Fibroblast of skin of right biceps (primary cell): ENCODE measurements at regions not wholly inside any gene's neighbourhood (a gene's known extent, or its start where the extent isn't known, plus 50 kb on each side); places are given as distances from the start of the nearest gene placed in this dataset.
A peak's percentile ranks its signal among the peaks of the same experiment; 100 is the strongest.

Experiments
- DNase-seq: peaks from one replicate; pipeline ENCODE4 v3.0.0-alpha.2; 2013

DNA sequence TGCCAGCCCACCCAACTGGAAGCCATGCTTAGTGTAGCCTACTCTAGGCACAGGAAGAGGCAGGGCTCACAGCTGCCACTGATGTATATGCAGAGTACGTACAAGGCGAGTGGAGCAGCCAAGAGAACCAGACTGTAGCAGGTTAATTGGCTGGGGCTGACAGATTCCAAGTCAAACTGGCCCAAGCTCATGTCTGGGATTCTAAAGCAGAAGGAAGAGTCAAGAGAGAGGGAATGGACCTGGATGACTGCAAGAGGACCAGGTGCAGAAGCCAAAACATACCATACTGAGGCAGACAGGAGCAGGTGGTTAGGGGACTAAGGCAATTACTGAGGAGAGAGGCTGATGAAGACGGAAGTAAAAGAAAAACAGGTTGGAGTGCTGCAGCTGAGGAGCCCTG lies 51.3 kb upstream of the LRRN2 start:
- DNase-seq = no peak

DNA sequence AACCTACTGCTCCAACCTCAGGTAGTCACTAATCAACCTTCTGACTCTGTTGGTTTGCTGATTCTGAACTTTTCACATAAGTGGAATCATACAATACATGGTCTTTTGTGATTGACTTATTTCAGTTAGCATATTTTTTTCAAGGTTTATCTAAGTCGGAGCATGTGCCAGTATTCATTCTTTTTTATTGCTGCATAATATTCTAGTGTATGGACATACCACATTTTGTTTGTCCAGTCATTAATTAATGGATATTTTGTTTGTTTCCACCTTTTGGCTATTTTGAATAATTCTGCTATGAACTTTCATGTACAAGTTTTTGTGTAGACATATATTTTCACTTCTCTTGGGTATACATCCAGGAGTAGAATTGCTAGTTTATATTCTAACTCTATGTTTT lies 53.0 kb upstream of the LRRN2 start:
- no peak for DNase-seq

DNA sequence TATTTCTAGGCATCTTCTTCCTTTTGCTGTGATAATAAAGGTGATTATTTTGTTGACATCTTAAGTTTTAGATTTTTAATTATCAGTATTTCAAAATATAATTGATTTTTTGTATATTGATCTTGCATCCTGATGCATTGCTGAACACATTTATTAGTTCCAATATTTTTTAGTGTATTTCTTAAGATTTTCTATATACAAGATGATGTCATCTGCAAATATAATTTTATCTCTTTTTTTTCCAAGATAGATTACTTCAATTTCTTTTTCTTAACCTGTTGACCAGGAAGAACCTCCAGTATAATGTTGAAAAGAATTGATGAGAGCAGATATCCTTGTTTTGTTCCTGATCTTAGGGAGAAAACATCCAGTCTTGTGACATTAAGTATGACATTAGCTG lies 54.8 kb upstream of the LRRN2 start:
- DNase-seq = no peak

DNA sequence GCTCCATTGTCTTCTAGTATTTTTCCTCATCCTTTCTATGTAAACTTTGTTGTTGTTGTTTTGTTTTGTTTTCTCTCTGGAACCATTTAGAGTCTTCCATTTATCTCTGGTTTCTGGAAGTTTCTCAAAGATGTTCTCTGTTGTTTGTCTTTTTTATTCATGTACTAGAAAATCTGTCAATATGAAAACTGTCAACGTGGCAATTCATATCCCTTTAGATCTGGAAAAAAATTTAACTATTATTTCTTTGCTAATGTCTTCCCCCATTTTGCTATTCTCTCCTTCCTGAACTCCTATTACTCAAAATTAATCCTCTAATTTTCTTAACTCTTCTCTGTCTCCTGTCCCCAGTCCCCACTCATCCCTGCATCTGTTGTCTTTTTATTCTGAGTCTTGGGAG lies 55.9 kb upstream of the LRRN2 start:
- no peak for DNase-seq

DNA sequence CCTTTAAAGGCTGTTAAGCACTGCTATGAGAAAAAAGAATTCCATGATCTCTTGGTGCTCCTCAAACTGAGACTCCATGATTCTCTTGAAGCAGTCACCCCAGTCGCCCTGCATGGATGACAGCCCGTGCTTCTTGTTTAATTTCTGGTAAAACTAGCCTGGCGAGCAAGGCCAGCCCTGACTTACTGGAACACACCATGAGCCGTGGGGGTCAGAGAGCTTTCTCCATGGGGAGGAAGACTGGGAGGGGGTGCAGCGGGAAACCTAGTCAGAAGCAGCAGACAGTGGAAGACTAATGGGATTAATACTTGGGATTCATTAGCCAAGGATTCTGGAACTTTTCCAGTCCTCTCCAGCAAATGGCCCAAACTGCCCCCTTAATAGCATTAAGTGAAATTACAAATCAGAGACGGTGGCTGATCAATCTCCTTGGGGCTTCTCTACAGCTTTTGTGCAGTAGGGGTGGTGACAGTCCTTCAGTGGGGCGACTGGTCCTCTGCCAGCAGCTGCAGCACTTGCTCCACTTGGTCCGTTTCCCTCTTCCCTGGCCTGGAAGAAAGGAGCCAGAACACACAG lies 57.2 kb upstream of the LRRN2 start:
- DNase-seq = no peak

DNA sequence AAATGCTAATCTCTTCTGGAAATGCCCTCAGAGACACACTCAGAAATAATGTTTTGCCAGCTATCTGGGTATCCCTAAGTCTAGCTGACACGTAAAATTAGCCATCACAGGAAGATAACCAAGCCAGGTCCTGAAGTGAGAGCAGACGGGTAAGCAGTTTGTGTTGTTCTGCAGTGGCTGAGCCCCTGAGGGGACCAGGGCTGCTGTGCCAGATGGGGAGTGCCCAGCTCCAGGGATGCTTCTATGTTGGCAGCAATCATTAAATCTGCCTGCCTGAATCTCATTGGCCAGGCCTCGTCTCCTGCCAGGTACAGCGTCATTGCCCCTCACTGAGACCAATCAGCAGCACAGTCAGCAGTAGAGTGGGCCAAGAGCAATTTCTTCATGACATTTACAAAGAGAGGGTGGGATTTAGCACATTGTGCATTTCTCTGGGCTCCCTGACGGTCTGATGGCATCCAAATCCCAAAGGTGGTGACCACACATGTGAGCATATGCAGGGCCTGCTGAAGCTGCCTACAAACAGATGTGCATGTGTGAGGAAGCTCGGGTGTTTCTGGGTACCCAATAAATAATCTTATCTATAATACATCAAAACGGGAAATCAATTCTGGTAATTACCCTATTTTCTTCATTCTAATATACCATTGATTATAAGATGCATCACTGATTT lies 58.7 kb upstream of the LRRN2 start:
- DNase-seq = no peak

DNA sequence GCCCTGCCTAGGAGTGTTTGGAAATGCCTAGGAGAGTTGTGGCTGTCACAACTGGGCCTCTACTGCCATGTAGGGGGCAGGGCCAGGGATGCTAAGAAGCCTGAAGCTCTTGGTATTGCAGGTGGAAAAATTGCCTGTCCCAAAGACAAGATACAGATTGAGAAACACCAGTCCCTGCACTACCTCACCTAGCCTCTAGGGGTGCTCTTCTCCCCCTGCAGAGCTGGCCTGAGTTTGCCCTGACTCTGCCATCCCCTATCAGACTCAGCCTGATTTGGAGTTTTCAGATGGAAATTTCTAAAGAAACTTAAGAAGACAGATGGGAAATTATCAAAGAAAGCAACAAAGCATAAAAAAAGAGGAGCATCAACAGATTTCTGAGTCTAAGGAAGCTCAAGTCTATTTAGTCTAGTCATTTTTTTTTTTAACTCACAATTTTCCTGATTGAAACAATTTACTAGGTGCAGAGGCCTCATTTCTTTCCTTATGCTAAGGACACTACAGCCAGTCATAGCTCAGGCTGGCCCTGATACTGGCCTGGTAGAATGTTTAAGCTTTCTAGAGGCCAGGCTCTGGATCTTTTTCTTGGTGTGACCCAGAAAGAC lies 61.4 kb upstream of the LRRN2 start:
- peak; percentile 36 for DNase-seq

DNA sequence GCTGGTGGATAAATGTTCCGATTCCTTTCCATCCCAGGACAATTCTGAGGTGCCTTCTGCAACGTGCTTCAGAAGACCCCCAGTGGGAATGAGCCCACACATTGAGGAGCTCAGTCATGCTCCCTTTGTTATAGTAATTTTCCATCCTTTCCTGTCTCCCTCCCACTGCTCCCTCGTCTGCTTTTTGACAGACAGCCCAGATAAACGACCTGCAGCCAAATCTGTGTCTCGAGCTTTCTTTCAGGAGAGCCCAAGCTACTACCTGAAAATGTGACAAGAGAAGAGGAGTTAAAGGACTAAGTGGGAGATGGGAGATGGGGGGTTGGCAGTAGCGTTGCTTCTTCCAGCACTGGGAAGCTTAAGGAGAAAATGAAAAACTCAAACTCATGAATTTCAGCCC lies 65.9 kb upstream of the LRRN2 start:
- DNase-seq = no peak

DNA sequence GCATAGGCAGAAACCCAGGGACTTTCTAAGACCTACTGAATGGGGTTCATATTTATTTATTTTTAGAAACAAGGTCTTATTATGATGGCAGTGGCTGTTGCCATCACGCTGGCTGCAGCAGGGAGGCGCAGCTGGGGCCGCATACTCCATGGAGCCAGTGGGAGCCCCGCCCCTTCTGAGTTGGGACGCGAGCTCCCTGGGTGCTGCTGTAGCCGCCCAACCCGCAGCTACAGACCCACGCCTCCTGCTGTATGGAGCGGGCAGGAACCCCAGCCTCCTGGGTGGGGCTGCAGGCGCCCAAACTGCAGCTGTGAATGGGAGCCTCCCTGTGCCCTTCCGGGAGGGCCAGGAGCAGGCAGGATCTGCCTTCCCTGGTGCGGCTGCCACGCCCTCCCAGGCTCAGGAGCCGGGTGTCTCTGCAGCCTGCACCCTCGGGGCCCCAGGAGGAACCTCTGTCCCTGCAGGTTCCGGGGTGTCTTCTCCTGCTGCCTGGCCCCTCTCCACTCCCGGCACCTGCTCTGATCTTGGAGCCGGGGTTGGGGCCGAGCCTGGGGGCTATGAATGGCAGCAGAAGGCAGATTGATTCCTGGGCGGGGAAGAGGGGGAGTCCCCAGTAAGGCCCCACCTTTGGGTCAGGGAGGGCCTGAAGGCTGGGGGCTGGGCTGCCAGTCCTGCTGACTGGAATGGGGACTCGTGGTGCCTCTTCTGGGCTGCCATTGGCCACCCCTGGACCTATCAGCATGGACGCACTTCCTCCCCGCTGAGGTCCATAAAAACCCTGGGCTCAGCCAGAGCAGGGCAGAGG lies 66.5 kb upstream of the LRRN2 start:
- DNase-seq = no peak

DNA sequence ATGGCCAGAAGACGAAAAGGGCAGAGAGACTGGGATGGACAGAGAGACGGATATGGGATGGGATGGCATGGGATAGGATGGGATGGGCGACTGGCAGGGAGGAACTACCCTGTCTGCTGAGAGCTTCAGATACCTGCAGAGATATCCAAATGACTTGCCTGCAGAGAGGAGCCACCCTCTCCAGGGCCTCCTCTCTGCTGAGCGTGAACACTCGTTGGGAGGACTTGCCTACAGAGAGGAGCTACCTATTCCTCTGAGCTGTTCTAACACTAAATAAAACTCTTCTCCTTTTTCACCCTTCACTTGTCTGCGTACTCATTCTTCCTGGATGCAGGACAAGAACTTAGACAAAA lies 67.1 kb upstream of the LRRN2 start:
- no peak for DNase-seq

DNA sequence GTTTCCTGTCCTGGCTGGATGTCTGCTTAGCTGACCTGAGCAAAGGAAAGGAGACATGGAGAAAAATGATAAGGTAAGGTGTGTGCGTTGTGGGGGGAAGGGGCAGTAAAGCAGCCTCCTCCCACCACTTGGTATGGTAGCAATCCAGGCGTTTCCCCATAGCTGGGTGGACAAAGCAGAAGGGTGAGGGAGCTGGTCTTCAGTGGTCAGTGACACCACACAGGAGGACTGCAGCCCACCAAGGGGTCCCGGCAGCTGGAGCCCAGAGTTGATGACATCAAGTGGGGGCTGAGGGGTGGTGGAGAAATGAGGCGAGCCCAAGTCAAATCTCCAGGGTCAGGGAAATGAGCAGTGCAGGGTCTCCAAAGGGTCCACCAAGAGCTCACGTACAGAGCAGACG lies 69.3 kb upstream of the LRRN2 start:
- no peak for DNase-seq

DNA sequence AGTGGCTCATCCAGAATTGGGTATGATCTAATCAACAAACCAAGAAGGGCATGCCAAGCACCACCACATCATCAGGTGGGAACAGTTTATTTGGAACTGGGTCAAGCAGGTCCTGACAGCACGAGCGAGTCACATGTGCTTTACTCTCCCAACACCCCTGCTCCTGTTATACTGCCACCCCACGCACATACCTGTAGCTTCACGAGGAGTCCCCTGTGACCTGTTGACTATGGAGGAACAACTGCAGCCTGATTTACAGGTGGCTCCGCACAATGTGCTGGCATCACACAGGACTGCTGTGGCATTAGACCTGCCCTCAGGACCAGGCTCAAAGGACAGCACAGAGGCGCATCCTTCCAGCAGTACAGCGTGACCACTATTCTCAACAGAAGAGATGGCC lies 70.8 kb upstream of the LRRN2 start:
- no peak for DNase-seq

DNA sequence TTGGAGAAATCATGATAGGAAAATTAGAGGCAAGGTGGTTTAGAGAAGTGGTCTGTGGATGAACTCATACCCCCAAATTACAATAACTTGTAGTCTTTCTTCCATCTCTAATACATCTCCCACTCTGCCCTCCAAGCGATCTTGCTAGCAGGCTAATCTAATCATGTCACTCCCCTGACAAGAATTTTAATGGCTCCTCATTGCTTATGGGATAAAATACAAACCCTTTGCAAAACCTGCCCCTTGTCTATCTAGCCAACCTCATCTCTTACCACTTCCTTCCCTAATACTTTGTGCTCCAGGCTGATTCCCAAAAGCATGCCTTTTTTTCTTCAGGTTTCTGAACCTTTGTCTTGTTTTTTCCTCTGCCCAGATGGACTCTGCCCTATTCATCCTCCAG lies 71.3 kb upstream of the LRRN2 start:
- DNase-seq = no peak

DNA sequence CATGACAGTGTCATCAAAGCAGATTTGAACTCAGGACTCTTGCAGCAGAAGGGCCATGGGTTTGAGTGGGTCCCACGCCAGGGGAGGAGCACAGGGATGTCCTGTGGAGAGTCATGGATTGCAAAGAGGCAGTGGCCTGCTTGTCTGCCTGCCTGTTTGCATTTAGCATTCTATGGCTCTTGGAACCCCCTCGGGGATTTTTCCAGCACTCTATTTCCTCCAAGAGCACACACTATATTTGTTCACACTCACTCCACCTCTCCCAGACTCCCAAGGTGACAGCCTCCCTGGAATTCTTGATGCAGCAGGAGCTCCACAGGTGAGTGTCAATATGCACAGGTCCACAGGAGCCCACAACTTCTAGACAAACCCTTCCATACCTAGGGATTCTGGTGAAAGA lies 73.1 kb upstream of the LRRN2 start:
- DNase-seq = no peak

DNA sequence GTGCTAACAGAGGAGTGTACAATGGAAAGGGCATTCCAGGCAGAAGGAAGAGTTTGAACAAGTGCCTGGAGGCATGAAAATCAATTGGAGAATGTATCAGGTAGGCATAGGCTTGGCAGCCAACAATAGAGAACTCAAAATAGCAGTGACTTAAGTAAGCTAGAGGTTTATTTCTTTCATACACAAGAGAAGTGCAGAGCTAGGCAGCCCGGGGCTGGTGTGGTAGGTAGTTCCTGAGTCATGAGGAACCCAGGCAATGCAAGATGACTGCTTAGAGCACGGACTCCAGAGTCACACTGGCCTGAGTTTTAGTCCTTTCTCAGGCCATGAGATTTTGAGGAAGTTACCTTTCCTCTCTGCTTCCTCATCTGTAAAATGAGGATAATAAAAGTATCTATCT lies 74.8 kb upstream of the LRRN2 start:
- no peak for DNase-seq

DNA sequence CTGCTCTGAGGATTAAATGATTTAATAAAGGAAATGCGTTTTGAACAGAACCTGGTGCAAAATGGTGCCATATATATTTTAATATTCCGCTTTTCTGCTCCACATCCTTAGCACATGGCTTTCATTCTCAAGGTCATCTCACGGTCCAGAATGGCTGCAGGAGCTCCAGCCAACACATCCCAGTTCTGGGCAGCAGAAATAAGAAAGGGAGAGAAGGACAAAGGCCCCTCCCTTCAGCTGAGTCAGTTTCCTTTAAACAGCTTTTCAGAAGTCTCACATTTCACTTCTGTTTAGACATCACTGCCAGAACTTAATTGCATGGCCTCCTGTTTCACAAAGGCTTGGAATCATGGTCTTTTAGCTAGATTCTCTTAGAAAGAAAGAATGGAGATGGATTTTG lies 75.2 kb upstream of the LRRN2 start:
- DNase-seq = peak; percentile 2

DNA sequence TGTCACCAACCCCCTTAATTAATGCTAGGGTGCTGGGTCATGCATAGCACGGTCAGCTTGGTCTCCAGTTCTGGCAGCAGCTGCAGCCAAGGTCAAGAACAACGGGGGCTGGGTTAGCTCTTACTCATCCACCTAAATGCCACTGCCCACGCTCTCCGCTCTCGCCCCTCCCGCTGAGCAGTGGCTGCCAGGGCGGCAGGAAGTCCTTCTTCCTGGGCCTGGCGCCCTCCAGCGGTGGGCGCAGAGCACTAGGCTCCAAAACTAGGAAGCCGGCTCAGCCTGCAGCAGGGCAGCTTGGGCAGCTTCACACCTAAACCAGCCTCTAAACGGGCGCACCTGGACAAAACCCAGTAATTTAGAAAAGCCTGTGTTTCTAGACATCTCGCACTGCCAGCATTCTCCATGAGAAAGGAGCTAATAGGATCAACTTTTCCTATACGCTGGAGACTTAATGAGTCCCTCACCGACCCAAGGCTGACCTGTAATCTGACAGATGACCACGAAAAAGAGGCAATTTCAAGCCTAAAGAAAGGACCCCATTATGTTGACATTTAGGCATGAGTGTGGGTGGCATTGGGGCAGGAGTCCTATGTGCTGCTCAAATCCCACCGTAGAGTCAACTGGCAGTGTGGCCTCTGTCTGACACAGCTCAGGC lies 78.4 kb upstream of the LRRN2 start:
- DNase-seq = peak; percentile 62

DNA sequence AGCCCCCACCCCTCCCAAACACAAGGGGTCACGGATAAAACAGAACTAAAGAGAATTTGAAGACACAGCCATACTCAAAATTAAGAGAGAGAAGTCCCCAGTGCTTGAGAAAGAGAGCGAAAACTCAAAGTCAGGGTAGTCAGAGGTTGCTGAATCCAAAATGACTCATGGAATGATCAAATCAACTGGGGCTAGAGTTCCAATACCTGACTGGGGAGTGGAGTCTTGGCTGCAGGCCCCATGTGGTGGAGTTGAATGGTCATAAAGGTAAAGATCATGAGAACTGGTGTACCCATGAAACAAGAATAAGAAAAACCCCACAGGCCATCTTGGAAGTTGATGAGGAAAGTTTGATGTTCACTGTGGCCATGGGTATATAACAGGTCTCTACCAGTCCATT lies 84.5 kb upstream of the LRRN2 start:
- no peak for DNase-seq

DNA sequence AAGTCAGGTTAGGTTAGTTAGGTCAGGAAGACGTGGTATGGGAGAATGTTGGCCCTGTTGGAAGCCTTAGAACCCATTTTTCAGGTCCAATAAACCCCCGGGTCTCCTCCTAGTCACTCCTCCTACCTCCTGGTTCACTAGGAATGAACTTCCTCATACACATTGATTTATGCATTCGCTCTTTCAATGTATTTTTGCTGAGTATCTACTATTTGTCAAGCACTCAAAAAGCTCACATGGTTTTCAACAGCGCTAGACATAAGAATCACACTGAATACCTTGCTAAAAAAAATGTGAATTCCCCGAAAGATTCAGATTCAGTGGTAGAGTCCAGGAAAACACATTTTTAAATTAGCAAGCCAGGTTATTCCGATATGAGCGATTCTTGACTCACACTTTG lies 85.8 kb upstream of the LRRN2 start:
- DNase-seq = no peak

DNA sequence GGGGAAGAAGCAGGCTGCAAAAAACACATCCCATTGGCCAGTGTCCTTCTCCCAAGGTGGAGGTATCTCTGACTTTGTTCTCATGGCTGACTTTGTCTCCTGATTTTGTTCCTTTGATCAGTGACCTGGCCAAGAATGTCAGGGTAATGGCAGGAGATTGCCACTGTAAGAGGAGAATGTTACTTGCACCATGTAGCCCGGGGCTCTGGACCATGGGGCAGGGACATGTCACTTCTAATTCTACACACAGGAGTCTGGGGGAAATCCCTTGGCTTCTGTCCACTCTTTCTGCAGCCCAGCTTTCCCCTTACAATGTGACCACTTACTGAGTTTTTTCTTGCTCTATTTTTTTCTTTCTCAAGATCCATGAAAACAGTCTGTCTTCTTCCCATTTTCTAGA lies 87.7 kb upstream of the LRRN2 start:
- no peak for DNase-seq

DNA sequence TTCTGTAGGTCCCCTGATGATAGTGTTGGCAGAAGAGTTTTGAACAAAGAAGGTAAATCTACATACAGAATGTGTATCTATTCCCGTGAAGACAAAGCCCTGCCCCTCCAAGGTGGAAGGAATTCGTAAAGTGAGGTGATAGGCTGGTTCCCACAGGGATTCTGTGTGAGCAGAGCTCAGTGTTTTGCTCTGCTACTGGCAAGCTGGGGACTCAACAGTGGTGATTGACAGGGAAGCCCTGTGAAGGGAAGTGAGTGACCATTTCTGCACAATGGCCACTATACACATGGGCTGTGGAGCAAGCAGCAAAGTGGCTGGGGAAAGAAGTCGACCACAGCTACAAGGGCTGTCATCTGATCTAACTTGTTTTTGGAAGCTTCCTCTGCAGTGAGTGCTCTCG lies 90.0 kb upstream of the LRRN2 start:
- DNase-seq = no peak

DNA sequence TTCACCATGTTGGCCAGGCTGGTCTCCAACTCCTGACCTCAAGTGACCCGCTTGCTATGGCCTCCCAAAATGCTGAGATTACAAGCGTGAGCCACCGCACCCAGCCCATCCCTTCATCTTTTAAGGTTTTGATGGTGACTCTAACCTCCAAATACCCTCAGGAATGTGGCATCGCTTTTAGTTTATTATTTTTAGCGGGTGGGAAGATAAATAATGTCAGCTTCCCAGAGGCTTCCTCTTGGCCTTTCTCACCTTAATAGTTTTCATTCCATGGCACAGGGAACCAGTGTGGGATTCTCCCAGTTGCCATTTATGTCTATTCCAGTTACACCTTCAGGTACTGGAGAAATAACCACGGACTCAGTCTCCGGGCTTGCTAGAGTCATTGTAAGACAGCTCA lies 92.1 kb upstream of the LRRN2 start:
- DNase-seq = no peak

DNA sequence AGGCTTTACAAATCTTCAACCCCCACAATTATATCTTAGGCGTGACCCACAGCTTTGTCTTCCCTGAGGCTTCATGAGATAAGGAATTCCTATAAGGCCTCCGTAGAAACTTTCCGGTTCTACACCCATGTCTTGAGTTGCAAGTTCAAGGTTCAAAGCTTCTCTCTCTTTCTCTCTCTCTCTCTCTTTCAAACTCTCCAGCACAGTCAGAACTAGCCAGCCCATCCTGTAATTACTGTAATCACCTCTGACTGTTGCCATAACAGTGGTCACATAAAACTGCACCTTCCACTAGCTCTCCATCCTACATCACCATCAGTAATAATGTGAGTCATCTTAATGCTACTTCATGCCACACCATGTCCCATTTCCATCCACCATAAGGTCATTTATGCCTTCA lies 90.0 kb upstream of the NFASC start:
- no peak for DNase-seq
